ENCODE measurements at regions not wholly inside any gene's neighbourhood (a gene's known extent, or its start where the extent isn't known, plus 50 kb on each side); places are given as distances from the start of the nearest gene placed in this dataset.
"Not testable (repeated sequence)": the region's sequence is repeated elsewhere in the genome, so short reads cannot be mapped to it uniquely, and the experiment has no call there.

GRCh38 chrX:10697616-10698317 lies 77.4 kb upstream of the MID1 start:
- H3K27me3 ChIP-seq (ENCODE audit: insufficient read depth, low read depth, severe bottlenecking), result no peaks in the 10 kb centered on the region
- H3K4me3 ChIP-seq (ENCODE audit: low read depth, low read length), result no peak overlapping the region
- H3K36me3 ChIP-seq, result no peaks in the 10 kb centered on the region
- no peak overlapping the region for H3K27ac ChIP-seq
- TF ChIP-seq CTCF (IDR thresholded peaks at IDR 0.05; ENCODE audit: low read depth, low read length), result no peak
- DNase-seq, result no peak
- H3K9me3 ChIP-seq (ENCODE audit: severe bottlenecking), result no peaks in the 10 kb centered on the region

GRCh38 chrX:10698318-10698640 lies 77.9 kb upstream of the MID1 start:
- Histone ChIP-seq H3K4me3 (ENCODE audit: low read depth, low read length) (no peak overlapping the region), H3K36me3 (no peaks in the 10 kb centered on the region), H3K27ac (no peak overlapping the region), H3K9me3 (ENCODE audit: severe bottlenecking) (no peaks in the 10 kb centered on the region), H3K27me3 (ENCODE audit: insufficient read depth, low read depth, severe bottlenecking) (no peaks in the 10 kb centered on the region)
- no peak for DNase-seq
- no peak for TF ChIP-seq CTCF (IDR thresholded peaks at IDR 0.05; ENCODE audit: low read depth, low read length)

- Histone ChIP-seq H3K4me3 (ENCODE audit: low read depth, low read length) (no peak overlapping the region), H3K9me3 (ENCODE audit: severe bottlenecking) (no peaks in the 10 kb centered on the region), H3K36me3 (no peaks in the 10 kb centered on the region), H3K27ac (no peak overlapping the region), H3K27me3 (ENCODE audit: insufficient read depth, low read depth, severe bottlenecking) (no peaks in the 10 kb centered on the region)
- TF ChIP-seq CTCF (IDR thresholded peaks at IDR 0.05; ENCODE audit: low read depth, low read length), result no peak
- no peak for DNase-seq
Measured at GRCh38 chrX:10702031-10702430, 81.6 kb upstream of the MID1 start.

- H3K27ac ChIP-seq; H3K4me3 ChIP-seq (ENCODE audit: low read depth, low read length); H3K9me3 ChIP-seq (ENCODE audit: severe bottlenecking); DNase-seq; H3K36me3 ChIP-seq; H3K27me3 ChIP-seq (ENCODE audit: insufficient read depth, low read depth, severe bottlenecking): not testable (repeated sequence)
Measured at GRCh38 chrX:10706342-10706741, 86.0 kb upstream of the MID1 start.

GRCh38 chrX:10707773-10708172 lies 87.4 kb upstream of the MID1 start:
- Histone ChIP-seq H3K27me3 (ENCODE audit: insufficient read depth, low read depth, severe bottlenecking) (peaks cover 10% of the 10 kb centered on the region), H3K36me3 (no peaks in the 10 kb centered on the region), H3K27ac (no peak overlapping the region), H3K4me3 (ENCODE audit: low read depth, low read length) (no peak overlapping the region), H3K9me3 (ENCODE audit: severe bottlenecking) (no peaks in the 10 kb centered on the region)
- DNase-seq, result no peak
- TF ChIP-seq CTCF (IDR thresholded peaks at IDR 0.05; ENCODE audit: low read depth, low read length), result no peak

GRCh38 chrX:10709276-10709675 lies 88.9 kb upstream of the MID1 start:
- Histone ChIP-seq H3K27ac (no peak overlapping the region), H3K27me3 (ENCODE audit: insufficient read depth, low read depth, severe bottlenecking) (peaks cover 10% of the 10 kb centered on the region), H3K36me3 (no peaks in the 10 kb centered on the region), H3K4me3 (ENCODE audit: low read depth, low read length) (no peak overlapping the region), H3K9me3 (ENCODE audit: severe bottlenecking) (no peaks in the 10 kb centered on the region)
- TF ChIP-seq CTCF (IDR thresholded peaks at IDR 0.05; ENCODE audit: low read depth, low read length), result no peak
- DNase-seq, result no peak

Measured in WERI-Rb-1 (cell line).